OCI-LY1 (cell line): ENCODE measurements at regions not wholly inside any gene's neighbourhood (a gene's known extent, or its start where the extent isn't known, plus 50 kb on each side); places are given as distances from the start of the nearest gene placed in this dataset.

ENCODE experiments used
- H2AFZ ChIP-seq: fragments of 200-600 bp; sonication (generic), shearing (Covaris generic); 2 replicates; pipeline ENCODE4 v1.6.0; 2014; ENCODE audit warnings: antibody characterized with exemption, mild to moderate bottlenecking, low read length
- H3F3A ChIP-seq: fragments of 200-600 bp; sonication (generic), shearing (Covaris generic); 2 replicates; pipeline ENCODE4 v1.6.0; 2014; ENCODE audit warnings: mild to moderate bottlenecking, antibody characterized with exemption, low read length, moderate library complexity; ENCODE audit not compliant: insufficient read depth
- H3K27ac ChIP-seq: fragments of 200-600 bp; sonication (generic); 2 replicates; pipeline ENCODE4 v1.5.1; 2014; ENCODE audit warnings: low read length, mixed run types, mild to moderate bottlenecking, low read depth; ENCODE audit not compliant: poor library complexity, severe bottlenecking
- H3K27me3 ChIP-seq: fragments of 200-600 bp; sonication (generic); 2 replicates; pipeline ENCODE4 v1.6.0; 2014; ENCODE audit warnings: antibody characterized with exemption, mild to moderate bottlenecking, low read length, moderate library complexity; ENCODE audit not compliant: insufficient read depth
- H3K36me3 ChIP-seq: fragments of 200-600 bp; sonication (generic); 2 replicates; pipeline ENCODE4 v1.6.1; 2014; ENCODE audit warnings: mild to moderate bottlenecking, antibody characterized with exemption, low read length, moderate library complexity, mixed read lengths; ENCODE audit not compliant: insufficient read depth
- H3K4me1 ChIP-seq: fragments of 200-600 bp; sonication (generic); 2 replicates; pipeline ENCODE4 v1.5.1; 2014; ENCODE audit warnings: mild to moderate bottlenecking, low read length, moderate library complexity; ENCODE audit not compliant: insufficient read depth, severe bottlenecking
- H3K4me2 ChIP-seq: fragments of 200-600 bp; sonication (generic), shearing (Covaris generic); 2 replicates; pipeline ENCODE4 v1.6.1; 2014; ENCODE audit warnings: low read length
- H3K4me3 ChIP-seq: fragments of 200-600 bp; sonication (generic); 2 replicates; pipeline ENCODE4 v1.5.1; 2014; ENCODE audit warnings: low read length, low read depth, mild to moderate bottlenecking, mixed read lengths; ENCODE audit not compliant: poor library complexity, severe bottlenecking
- H3K79me2 ChIP-seq: fragments of 200-600 bp; shearing (Covaris generic); 2 replicates; pipeline ENCODE4 v1.6.1; 2016; ENCODE audit warnings: mixed run types, low read length, mixed read lengths; ENCODE audit not compliant: insufficient read depth
- H3K9ac ChIP-seq: fragments of 200-600 bp; sonication (generic), shearing (Covaris generic); 2 replicates; pipeline ENCODE4 v1.6.1; 2014; ENCODE audit warnings: mild to moderate bottlenecking, low read length, mixed read lengths
- H3K9me2 ChIP-seq: fragments of 200-600 bp; sonication (generic), shearing (Covaris generic); 2 replicates; pipeline ENCODE4 v1.6.1; 2014; ENCODE audit warnings: low read depth, mild to moderate bottlenecking, low read length, mixed read lengths
- H3K9me3 ChIP-seq: fragments of 200-600 bp; shearing (Covaris generic); 2 replicates; pipeline ENCODE4 v1.6.1; 2014; ENCODE audit warnings: low read length, mixed read lengths
- H4K20me1 ChIP-seq: fragments of 200-600 bp; sonication (generic), shearing (Covaris generic); 2 replicates; pipeline ENCODE4 v1.6.0; 2016; ENCODE audit warnings: mild to moderate bottlenecking, low read length; ENCODE audit not compliant: insufficient read depth
- CTCF ChIP-seq: fragments of 200-600 bp; sonication (generic), shearing (Covaris generic); IDR thresholded peaks from 2 replicates; pipeline ENCODE4 v1.5.1; 2017; ENCODE audit warnings: mild to moderate bottlenecking, antibody characterized with exemption, low read length, moderate library complexity, mixed read lengths
- EZH2 ChIP-seq: fragments of 200-600 bp; sonication (generic), shearing (Covaris generic); IDR thresholded peaks from 2 replicates; pipeline ENCODE4 v1.8.0; 2017; ENCODE audit warnings: borderline replicate concordance, mixed run types, mild to moderate bottlenecking, antibody characterized with exemption, low read length, moderate library complexity, mixed read lengths

- Histone ChIP-seq H3K4me1 (no peaks in the 10 kb centered on the region), H3K9me2 (peaks cover 2% of the 10 kb centered on the region; the same call in 1 of the 2 replicates), H4K20me1 (no peaks in the 10 kb centered on the region), H3K4me3 (no peak overlapping the region), H2AFZ (no peak overlapping the region), H3K9ac (no peak overlapping the region), H3K79me2 (no peaks in the 10 kb centered on the region), H3K36me3 (no peaks in the 10 kb centered on the region), H3K9me3 (no peaks in the 10 kb centered on the region), H3F3A (no peaks in the 10 kb centered on the region), H3K27ac (no peak overlapping the region), H3K27me3 (no peaks in the 10 kb centered on the region), H3K4me2 (no peak overlapping the region)
- no peak for TF ChIP-seq EZH2
- TF ChIP-seq CTCF: no peak
Measured at GRCh38 chr13:68996668-68997025, 1111.0 kb upstream of the ATXN8OS start.

GRCh38 chr13:68995972-68996667 lies 1111.5 kb upstream of the ATXN8OS start:
- H2AFZ ChIP-seq: no peak overlapping the region
- no peak overlapping the region for H3K4me2 ChIP-seq
- H3K4me1 ChIP-seq: no peaks in the 10 kb centered on the region
- H3K36me3 ChIP-seq: no peaks in the 10 kb centered on the region
- no peak overlapping the region for H3K9ac ChIP-seq
- H3K4me3 ChIP-seq: no peak overlapping the region
- H3K9me3 ChIP-seq: no peaks in the 10 kb centered on the region
- no peak overlapping the region for H3K27ac ChIP-seq
- no peak for TF ChIP-seq EZH2
- TF ChIP-seq CTCF: no peak
- H4K20me1 ChIP-seq: no peaks in the 10 kb centered on the region
- H3F3A ChIP-seq: no peaks in the 10 kb centered on the region
- H3K79me2 ChIP-seq: no peaks in the 10 kb centered on the region
- peaks cover 2% of the 10 kb centered on the region; the same call in 1 of the 2 replicates for H3K9me2 ChIP-seq
- H3K27me3 ChIP-seq: no peaks in the 10 kb centered on the region

GRCh38 chr13:68993154-68993553 lies 1114.5 kb upstream of the ATXN8OS start:
- no peak overlapping the region for H3K4me3 ChIP-seq
- no peaks in the 10 kb centered on the region for H3K79me2 ChIP-seq
- no peaks in the 10 kb centered on the region for H3F3A ChIP-seq
- no peaks in the 10 kb centered on the region for H4K20me1 ChIP-seq
- no peak overlapping the region for H3K9ac ChIP-seq
- H3K4me1 ChIP-seq: no peaks in the 10 kb centered on the region
- no peak overlapping the region for H2AFZ ChIP-seq
- H3K9me2 ChIP-seq: no peaks in the 10 kb centered on the region; the same call in 1 of the 2 replicates
- H3K27ac ChIP-seq: no peak overlapping the region
- TF ChIP-seq CTCF (no peak), EZH2 (no peak)
- H3K36me3 ChIP-seq: no peaks in the 10 kb centered on the region
- H3K9me3 ChIP-seq: no peaks in the 10 kb centered on the region
- no peaks in the 10 kb centered on the region for H3K27me3 ChIP-seq
- no peak overlapping the region for H3K4me2 ChIP-seq
